GM18867 (cell line): ENCODE measurements at regions not wholly inside any gene's neighbourhood (a gene's known extent, or its start where the extent isn't known, plus 50 kb on each side); places are given as distances from the start of the nearest gene placed in this dataset.
"Not testable (repeated sequence)": the region's sequence is repeated elsewhere in the genome, so short reads cannot be mapped to it uniquely, and the experiment has no call there.

Experiments
- ATAC-seq: cut with Tn5 transposase; IDR thresholded peaks from one replicate; pipeline ENCODE4 v1.9.1; 2021; ENCODE audit warnings: mild to moderate bottlenecking, moderate library complexity; ENCODE audit not compliant: unreplicated experiment

DNA sequence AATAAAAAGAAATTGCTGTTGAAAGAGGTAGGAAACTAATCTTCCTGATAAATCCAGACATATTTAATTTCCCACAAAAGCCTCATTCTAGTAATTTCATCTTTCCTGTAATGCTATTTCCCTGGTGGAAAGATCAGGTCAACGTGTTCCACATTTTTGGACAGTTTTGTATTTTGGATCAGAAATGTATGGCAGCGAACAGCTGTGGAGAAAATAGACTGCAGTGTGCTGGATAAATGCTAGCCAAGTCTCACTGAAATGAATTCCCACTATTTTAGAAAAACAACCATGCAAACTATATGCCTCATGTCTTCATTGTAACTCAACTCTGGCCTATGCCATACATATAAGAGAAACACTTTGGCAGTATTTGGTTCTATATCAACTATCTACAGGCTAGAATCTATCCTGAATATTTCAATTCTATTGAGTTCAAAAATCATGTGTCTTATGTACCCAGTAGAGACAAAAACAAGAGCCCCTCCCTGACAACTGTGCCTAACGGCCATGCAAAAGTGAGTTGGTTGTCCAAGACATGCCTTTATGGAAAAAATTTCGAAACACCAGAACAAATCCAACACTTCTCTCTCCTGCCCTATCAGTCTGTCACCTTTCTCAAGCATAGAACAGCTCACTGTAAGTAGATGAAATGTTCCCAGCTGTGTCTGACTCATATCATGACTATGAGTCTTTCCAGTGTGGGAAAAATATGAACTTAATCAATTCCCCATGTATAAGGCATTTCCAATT is 191.3 kb upstream of the NREP start:
- ATAC-seq: no peak

DNA sequence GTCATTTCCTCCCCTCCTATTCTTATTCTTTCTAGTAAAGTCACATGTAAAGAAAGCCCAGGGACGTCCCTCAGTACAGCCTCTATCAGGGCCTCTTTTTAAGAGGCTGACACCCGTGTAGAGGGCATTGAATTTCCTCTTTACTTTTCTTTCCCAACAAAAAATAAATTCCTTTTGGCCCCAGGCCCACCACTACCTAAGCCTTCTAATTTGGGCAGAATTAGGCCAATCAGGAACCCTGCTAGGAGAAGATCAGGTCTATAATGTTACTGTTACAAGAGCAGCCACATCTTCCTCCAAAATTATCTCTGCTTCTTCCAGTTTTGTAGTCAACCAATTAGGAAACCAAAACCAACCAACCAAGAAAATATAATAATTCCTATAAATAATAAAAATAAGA is 189.6 kb upstream of the NREP start:
- no peak for ATAC-seq

DNA sequence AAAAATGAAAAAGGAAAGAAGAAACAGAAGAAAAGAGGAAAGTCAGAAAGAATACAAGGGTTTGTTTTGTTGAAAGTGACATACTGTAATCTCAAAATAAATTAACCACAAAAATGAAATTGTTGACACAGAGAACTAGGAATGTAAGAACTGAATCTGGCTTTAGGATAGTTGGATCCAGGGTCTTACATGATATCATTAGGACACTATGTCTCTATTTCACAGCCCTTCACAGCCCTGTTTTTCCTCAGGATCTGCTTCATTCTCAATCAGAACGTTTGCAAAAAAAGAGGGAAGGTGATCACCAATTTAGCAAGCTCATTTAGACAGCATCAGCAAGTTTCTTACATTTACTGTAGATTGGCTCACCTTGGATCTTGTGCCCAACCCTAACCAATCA is 188.5 kb upstream of the NREP start:
- no peak for ATAC-seq

DNA sequence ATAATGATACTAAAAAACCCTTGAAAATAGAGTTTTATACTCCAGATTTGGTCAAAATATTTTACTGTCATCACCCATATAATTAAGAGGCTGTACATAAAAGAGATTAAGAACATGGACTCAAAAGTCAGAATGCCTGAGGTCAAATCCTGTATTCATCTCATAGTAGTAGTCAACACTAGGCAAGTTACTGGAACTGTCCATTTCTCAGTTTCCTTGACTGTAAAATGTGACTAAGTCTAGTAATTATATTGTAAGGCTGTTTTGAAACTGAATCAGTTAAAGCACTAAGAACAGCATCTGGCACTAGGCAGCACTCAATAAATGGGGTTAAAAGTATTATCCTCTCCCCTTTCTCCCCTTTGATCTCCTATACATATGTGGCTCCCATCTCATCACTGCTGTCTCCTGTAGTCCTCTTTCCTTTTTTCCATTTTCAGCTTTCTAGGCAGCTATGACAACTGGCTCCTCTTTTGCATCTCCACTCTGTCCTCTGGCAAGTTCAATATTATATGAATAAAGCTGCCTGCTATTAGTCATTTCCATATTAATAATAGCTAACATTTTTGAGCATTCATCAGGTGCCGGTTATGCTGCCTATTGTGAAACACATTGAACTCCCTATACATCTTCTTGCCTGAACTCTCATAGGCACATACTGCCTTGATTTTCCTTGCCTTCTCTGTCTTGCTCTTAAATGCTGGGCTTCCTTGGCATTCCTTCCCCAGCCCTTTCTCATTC is 185.8 kb upstream of the NREP start:
- no peak for ATAC-seq

DNA sequence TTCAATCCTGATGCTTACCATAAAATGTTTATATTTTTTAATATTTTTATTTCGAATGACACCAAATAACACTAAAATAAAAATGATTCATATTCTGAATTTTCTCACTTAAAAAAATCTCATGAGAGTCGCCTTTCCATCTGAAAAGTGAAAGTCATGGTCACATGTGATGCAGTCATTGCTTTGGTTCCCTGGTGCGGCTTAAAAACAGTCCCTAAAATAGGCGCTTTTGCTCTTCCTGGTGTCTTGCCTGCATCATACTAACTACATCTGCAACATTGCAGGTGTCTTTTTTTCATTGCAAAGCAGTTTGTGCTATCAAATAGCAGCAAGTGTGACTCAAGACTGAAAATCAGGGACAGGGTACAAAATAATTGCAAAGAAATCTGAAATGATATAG is 185.2 kb upstream of the NREP start:
- ATAC-seq: no peak

DNA sequence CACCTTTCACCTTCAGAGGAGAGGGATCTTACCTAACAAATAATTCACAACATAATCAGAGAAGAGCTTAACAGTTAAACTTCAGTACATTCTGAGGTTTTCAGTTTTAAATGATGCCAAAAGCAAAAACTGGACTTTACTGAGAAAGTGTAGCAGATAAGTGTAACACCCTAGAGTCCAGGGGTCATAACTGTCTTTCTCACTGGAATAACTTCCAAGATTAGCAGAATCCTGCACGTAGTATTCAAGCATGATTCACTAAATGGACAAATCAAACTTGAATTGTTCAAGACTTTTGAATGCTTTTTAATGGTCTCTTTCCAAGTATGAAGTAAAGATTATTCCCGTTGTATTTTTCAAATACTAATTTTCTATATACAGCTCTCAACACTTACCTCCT is 180.1 kb upstream of the NREP start:
- ATAC-seq: no peak

DNA sequence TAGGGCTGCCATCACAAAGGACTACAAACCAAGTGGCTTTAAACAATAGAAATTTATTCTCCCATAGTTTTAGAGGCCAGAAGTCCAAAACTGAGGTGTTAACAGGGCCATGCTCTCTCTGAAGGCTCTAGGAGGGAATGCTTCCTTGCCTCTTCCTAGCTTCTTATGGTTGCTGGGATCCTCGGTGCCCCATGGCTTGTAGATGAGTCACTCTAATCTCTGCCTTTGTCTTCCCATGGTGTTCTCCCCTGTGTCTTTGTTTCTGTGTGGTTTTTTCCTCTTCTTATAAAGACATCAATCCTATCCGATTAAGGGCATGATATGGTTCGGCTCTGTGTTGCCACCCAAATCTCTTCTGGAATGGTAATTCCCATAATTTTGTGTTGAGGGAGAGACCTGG is 178.8 kb upstream of the NREP start:
- ATAC-seq: no peak

DNA sequence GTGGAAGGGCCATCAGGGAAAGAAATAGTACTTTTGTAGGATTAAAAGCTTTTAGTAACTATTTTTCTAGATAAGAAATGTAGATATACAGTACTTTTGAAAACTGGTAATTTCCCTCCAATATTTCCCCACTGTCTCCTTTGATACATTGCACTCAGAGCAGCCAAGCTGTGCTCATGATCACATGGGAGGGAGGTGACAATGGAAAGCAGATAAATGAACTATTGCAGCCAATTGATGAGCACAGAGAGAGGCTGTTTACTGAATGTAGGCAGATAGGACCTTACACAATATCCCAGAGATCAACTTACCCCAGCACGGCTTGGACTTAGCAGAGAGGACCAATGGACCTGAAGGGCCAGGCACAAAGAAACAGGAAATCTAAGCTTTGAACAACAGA is 178.0 kb upstream of the NREP start:
- ATAC-seq: no peak

DNA sequence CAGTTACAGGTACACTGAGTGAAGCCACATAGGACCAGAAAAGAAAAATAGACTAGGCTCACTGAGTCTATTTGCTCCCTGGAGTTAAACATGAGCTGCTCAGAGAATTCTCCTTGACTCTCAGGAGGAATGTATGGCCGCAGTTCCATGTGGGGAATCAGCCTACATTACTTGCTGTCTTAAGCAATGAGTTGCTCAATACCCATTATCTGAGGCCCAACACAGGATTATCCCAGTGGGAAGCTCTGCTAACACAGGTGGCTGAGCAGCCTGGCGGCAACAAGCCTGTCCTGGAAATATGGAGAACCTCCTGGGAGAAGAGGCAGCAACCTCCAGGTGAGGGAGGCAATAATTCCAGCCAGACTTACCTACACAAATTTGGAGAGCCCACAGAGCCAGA is 177.5 kb upstream of the NREP start:
- ATAC-seq: no peak

DNA sequence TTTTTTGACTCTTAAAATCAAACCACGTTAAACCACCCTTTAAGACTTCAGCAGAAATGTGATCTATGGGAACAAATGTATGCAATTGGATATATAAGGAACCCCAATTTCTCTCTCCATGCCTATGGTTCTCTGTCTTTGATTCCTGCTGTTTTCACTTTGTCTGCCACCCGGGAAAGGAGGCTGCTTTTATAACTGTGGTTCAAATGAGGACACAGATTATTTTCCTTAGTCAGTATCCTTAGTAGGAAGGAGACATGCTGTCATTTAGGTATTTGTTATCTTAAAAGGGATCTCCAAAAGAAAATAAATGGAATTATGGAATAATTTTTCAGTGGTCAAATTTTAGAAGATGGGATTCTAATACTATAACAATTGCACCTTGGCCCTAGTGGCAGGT is 176.1 kb upstream of the NREP start:
- ATAC-seq: no peak

DNA sequence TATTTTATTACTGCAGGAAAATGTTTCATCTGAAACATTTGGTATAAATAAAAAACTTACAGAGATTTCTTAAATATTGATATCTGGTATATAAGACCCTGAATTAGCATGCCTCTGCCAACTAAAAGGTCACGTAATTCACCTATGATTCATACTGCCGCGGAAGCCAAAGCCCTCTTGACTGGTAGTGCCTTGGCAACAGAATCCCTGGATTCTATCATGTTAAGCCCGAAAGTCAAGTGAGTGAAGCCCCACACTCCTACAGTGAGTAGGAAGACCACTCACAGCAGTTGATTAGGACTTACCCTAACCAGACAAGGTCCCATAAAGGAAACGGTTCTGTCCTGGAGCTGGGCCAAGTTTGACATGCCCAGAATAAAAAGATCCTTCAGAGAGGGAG is 175.6 kb upstream of the NREP start:
- no peak for ATAC-seq

DNA sequence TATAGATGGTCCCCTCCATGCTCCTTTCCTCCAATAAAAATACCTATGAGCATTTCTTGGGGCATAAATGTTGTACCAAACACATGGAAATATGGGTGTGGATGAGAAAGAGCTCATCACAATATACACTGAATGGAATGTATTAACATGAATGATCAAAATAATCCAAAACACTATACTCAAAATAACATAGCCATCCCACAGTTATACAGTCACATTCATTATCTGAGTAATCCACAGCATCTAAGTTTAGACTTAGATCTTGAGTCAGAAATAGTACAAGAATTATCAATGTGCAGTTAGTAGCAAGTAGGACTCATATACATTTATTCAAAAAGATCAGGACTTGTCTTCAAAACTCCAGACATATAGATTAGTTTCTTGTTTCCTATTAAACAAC is 175.2 kb upstream of the NREP start:
- no peak for ATAC-seq

DNA sequence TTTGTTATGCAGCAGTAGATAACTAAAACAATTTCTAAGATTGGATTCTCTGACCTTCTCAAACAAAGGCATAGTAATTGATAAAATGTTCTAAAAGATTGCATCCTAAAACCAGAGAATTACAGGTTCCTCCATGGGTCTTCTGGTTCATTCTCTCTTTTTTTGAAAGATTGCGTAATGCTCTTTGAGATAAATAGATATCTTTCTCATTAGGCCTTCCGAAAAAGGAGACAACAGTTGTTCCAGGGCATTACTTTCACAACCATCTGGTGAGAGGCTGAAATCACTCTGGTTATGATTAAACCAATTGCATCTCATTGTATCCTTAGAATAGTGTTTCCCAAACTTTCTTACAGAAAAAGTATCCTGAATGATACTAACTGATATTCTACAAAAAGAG is 174.7 kb upstream of the NREP start:
- no peak for ATAC-seq

DNA sequence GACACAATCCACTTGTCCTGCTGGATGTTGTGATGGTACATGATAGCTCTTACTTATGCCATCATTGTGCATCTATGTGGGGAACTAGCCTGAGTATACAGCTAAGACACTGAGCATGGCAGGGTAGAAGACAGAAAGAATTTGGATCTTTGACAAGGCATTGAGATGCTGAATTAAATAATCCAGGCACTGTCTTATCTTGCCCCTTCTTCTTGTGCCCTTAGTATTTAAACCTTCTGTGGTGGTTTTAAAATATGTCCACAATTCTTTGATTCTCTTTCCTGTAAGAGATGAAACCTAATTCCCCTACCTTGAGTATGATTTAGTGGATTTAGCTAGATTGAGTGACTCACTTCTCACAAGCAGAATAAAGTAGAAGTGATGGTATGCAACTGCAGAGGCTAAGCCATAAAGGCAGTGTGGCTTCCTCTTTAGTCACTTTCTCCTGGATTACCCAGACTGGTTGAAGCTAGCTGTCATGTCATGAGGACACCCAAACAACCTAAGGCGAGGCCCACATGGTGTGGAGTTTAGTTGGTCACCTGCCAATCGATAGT is 174.0 kb upstream of the NREP start:
- ATAC-seq: no peak

DNA sequence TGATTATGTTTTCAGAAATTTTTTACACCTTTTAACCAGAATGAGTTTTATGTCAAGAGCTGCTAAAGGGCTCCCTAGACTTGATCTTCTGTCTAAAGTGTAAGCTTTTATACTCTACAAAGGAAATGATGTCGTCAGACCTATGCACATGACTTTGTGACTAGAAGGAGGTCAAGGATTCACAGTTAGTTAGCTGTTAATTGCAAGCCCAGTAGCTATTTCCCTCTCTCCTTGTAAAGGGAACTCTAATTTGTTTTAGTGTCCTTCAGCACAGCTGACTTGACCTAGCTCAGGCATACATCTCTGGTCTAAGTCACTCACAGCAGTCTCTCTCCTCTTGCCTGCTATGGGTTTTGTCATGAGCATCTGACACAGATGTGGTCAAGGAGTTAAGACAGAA is 173.5 kb upstream of the NREP start:
- ATAC-seq: no peak

DNA sequence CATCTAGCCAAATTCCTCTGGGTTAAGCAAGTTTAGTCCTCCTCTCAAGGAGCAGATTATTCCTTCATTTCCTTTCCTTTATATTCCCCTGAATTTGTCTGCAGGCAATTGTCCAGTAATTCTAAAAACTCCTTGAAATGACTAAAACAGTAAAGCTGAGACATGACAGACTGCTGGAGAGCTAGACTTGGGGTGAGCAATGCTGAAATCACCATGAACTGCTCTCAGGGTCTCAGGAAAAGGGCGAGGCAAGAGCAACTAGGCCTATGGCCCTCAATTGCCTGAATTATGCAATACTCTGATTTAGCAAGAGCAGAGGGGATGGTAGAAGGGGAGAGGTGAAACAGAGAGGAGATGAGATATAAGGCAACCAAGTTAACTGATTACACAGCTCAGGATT is 172.9 kb upstream of the NREP start:
- no peak for ATAC-seq

DNA sequence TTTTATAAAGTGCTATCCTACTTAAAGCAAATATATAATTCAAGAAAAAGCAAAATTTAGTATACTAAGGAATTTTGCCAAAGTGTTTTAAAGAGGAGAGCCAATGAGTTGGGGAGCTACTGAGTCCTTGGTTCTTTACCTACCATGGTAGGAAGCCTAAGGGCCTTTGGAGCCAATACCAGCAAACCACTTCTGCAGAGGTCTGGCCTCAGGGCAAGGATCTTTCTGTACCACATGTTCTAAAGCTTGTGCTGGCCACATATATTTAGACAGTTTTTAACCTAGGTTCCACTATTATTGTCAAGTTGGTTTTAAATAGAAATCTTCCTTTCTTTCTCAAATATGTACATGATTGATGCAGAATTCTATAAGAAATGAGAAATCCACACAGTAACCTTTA is 172.3 kb upstream of the NREP start:
- ATAC-seq: no peak

DNA sequence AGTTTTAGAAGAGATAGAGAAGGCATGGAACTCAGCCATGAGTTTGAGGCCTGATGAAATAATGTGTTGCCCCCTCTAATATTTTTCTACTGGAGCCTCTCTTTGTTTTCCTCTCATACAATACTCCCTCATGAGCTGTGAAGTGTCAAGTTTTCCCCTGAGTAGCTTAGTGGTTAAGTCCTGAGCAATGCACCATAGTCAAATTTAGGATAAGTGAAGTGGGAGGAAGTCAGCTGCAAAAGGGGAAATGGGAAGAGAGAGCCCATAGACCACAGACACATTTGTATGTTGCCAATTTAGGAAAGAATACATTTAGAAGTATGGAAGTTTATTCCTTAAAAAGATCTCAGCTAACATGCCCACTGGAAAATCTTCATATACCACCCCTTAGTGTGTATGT is 171.5 kb upstream of the NREP start:
- ATAC-seq: no peak

DNA sequence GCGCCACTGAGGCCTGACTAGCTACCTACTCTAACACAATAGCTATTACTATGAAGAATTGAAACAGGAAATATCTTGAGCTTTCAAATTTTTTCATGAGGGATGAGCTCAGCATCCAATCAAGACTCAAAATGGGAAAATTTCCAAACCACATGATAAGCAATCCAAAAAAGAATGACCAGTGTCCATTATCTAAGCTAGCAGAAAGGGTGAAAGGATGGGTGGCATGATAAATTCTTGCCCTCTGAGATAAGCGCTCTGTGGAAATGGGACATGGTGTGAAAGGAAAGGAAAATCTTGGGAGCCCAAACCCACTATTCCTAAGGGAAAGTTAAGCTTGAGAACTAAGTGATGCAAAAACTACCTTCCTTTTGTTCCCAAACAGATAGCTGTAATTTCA is 170.2 kb upstream of the NREP start:
- ATAC-seq: no peak

DNA sequence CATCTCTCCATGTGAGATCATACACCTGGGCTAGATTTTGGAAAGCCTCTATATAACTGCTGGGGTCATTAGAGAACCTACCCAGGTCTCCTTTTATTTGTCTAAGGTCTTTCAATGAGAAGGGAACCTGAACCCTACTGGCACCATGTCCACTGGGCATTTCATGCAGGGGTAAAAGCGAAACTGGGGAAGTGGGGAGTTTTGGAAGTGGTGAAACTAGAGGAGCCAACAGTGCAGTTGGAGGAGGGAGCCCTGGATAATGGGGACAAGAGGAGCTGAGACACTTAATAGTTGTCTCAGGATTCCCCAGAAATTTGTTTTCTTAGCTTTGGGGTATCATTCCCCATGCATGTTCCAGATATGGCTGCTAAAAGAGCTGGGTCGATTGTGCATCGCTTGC is 169.0 kb upstream of the NREP start:
- no peak for ATAC-seq

DNA sequence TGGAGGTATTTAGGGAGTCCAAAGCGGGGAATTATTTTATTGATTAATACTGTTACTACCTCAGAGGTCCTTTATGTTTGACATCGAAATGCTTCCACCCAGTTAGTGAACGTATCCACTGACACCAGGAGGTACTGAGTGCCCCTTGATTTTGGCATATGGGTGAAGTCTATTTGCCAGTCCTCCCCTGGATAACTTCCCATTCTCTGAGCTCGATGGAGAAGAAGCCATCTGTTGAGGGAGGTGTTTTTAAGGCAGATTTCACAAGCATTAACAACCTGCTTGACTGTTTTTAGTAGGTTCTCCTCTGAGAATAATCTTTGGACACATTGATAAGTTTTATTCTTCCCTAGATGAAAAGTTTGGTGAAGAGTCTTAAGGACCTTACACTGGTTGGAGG is 165.3 kb upstream of the NREP start:
- no peak for ATAC-seq

DNA sequence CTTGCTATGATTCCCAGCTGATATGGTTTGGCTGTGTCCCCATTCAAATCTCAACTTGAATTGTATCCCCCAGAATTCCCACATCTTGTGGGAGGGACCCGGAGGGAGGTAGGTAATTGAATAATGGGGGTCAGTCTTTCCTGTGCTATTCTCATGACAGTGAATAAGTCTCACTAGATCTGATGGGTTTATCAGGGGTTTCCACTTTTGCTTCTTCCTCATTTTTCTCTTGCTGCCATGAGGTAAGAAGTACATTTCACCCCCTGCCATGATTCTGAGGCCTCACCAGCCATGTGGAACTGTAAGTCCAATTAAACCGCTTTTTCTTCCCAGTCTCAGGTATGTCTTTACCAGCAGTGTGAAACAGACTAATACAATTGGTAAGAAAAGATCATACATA is 164.7 kb upstream of the NREP start:
- ATAC-seq: not testable (repeated sequence)
